GM12874 (cell line): ENCODE measurements at regions not wholly inside any gene's neighbourhood (a gene's known extent, or its start where the extent isn't known, plus 50 kb on each side); places are given as distances from the start of the nearest gene placed in this dataset.

ENCODE experiments used
- CTCF ChIP-seq: IDR thresholded peaks from 2 replicates; pipeline ENCODE4 v1.5.1; 2011; ENCODE audit warnings: low read depth, mild to moderate bottlenecking, control low read depth, low read length, moderate library complexity; ENCODE audit not compliant: insufficient read depth

- no peak for TF ChIP-seq CTCF
Observed at GRCh38 chr19:28710278-28710677, 502.7 kb downstream of the UQCRFS1 start.

- no peak for TF ChIP-seq CTCF
Observed at GRCh38 chr19:28706693-28707092, 506.3 kb downstream of the UQCRFS1 start.

- TF ChIP-seq CTCF, result 0 out of 2 replicates have a peak, but pooled peaks have one; percentile 2
Observed at GRCh38 chr19:28705008-28705407, 507.9 kb downstream of the UQCRFS1 start.

- TF ChIP-seq CTCF, result no peak
Observed at GRCh38 chr19:28703400-28703956, 509.5 kb downstream of the UQCRFS1 start.

GRCh38 chr19:28701491-28701890 is 511.5 kb downstream of the UQCRFS1 start:
- no peak for TF ChIP-seq CTCF

GRCh38 chr19:28700176-28700575 is 512.8 kb downstream of the UQCRFS1 start:
- TF ChIP-seq CTCF, result no peak

GRCh38 chr19:28697308-28697707 is 515.6 kb downstream of the UQCRFS1 start:
- no peak for TF ChIP-seq CTCF

DNA sequence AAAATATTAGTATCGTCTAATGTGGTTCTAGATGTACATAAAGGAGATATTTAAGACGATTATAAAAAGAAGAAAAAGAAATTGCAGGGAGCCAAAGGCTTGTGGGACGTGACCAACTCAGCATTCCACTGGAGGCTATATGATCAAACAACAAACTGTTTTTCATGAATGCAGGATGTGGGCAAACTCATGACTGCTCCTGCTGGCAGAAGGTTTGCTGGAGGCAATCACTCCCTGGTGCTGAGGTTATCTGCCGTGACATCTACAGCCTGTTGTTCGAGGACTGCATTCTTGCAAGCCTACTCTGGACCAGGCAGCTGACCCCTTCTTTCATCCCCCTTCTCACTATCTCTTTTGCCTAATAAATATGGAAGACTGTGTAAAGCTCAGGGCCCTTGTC is 518.1 kb downstream of the UQCRFS1 start:
- TF ChIP-seq CTCF, result no peak
